HG03575 (cell line): ENCODE measurements at regions not wholly inside any gene's neighbourhood (a gene's known extent, or its start where the extent isn't known, plus 50 kb on each side); places are given as distances from the start of the nearest gene placed in this dataset.

ENCODE experiments used
- ATAC-seq: cut with Tn5 transposase; IDR thresholded peaks from one replicate; pipeline ENCODE4 v1.9.1; 2021; ENCODE audit not compliant: unreplicated experiment, insufficient number of reproducible peaks, low FRiP score; ENCODE audit errors: extremely low read depth

GRCh38 chr2:7773362-7774360 lies 856.4 kb downstream of the RNF144A start:
- ATAC-seq: no peak

- ATAC-seq: no peak
Observed at GRCh38 chr2:7774481-7774880, 857.3 kb downstream of the RNF144A start.

GRCh38 chr2:7777668-7778067 lies 860.5 kb downstream of the RNF144A start:
- no peak for ATAC-seq

- ATAC-seq: no peak
Observed at GRCh38 chr2:7780321-7780720, 863.1 kb downstream of the RNF144A start.

GRCh38 chr2:7785700-7786099 lies 868.5 kb downstream of the RNF144A start:
- no peak for ATAC-seq

- no peak for ATAC-seq
Observed at GRCh38 chr2:7788736-7789135, 871.5 kb downstream of the RNF144A start.

- ATAC-seq: no peak
Observed at GRCh38 chr2:7792031-7792651, 874.9 kb downstream of the RNF144A start.

- no peak for ATAC-seq
Observed at GRCh38 chr2:7795778-7796563, 878.8 kb downstream of the RNF144A start.

- no peak for ATAC-seq
Observed at GRCh38 chr2:7800031-7800430, 881.8 kb upstream of the ID2 start.

GRCh38 chr2:7801212-7801611 lies 880.6 kb upstream of the ID2 start:
- no peak for ATAC-seq

GRCh38 chr2:7803515-7803914 lies 878.3 kb upstream of the ID2 start:
- ATAC-seq: no peak

- no peak for ATAC-seq
Observed at GRCh38 chr2:7809640-7810039, 872.2 kb upstream of the ID2 start.

GRCh38 chr2:7811073-7811472 lies 870.8 kb upstream of the ID2 start:
- no peak for ATAC-seq

- ATAC-seq: no peak
Observed at GRCh38 chr2:7812231-7812995, 869.4 kb upstream of the ID2 start.

GRCh38 chr2:7813541-7814292 lies 868.1 kb upstream of the ID2 start:
- ATAC-seq: no peak

- no peak for ATAC-seq
Observed at GRCh38 chr2:7815726-7816125, 866.1 kb upstream of the ID2 start.

- ATAC-seq: no peak
Observed at GRCh38 chr2:7816233-7816632, 865.6 kb upstream of the ID2 start.

- no peak for ATAC-seq
Observed at GRCh38 chr2:7816944-7817343, 864.9 kb upstream of the ID2 start.
